GM21367 (cell line): ENCODE measurements at regions not wholly inside any gene's neighbourhood (a gene's known extent, or its start where the extent isn't known, plus 50 kb on each side); places are given as distances from the start of the nearest gene placed in this dataset.
"Not testable (repeated sequence)": the region's sequence is repeated elsewhere in the genome, so short reads cannot be mapped to it uniquely, and the experiment has no call there.

Experiments used
- ATAC-seq: cut with Tn5 transposase; IDR thresholded peaks from one replicate; pipeline ENCODE4 v1.9.1; 2021; ENCODE audit not compliant: unreplicated experiment

GRCh38 chr4:158397781-158398180 lies 123.9 kb upstream of the RXFP1 start:
- no peak for ATAC-seq

DNA sequence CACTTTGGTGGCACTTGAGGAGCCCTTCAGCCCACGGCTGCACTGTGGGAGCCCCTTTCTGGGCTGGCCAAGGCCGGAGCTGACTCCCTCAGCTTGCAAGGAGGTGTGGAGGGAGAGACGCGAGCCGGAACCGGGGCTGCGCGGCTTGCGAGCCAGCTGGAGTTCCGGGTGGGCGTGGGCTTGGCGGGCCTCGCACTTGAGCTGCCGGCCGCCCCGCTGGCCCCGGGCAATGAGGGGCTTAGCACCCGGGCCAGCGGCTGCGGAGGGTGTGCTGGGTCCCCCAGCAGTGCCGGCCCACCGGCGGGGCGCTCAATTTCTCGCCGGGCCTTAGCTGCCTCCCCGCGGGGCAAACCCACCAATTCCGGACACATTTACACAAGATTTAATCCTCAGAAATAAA lies 113.7 kb upstream of the RXFP1 start:
- ATAC-seq: not testable (repeated sequence)

GRCh38 chr4:158410272-158410671 lies 111.4 kb upstream of the RXFP1 start:
- no peak for ATAC-seq

- no peak for ATAC-seq
Measured at GRCh38 chr4:158411269-158411668, 110.4 kb upstream of the RXFP1 start.

- ATAC-seq: not testable (repeated sequence)
Measured at GRCh38 chr4:158418679-158419078, 103.0 kb upstream of the RXFP1 start.

DNA sequence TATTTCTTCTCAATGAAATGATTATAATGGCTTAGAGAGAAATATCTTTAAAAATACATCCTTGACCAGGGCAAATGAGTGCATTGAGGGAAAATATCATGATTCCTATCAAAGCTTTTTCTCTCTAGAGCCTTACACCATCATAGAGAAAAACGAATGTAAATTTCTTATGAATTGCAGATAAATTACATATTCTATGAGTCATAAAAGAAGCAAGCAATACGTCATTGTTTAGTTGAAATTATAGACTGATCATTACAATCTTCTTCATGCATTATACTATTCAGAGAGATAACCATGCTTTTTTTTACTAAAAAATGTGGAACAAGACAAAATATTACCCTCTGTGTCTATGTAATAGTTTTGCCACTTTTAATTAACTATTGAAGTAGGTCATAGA lies 100.9 kb upstream of the RXFP1 start:
- ATAC-seq: no peak

GRCh38 chr4:158422546-158422945 lies 99.1 kb upstream of the RXFP1 start:
- no peak for ATAC-seq

- ATAC-seq: no peak
Measured at GRCh38 chr4:158428242-158428641, 93.4 kb upstream of the RXFP1 start.

GRCh38 chr4:158442736-158443135 lies 78.9 kb upstream of the RXFP1 start:
- ATAC-seq: no peak

- no peak for ATAC-seq
Measured at GRCh38 chr4:158443731-158444130, 78.0 kb upstream of the RXFP1 start.

- ATAC-seq: no peak
Measured at GRCh38 chr4:158444621-158445020, 77.1 kb upstream of the RXFP1 start.

DNA sequence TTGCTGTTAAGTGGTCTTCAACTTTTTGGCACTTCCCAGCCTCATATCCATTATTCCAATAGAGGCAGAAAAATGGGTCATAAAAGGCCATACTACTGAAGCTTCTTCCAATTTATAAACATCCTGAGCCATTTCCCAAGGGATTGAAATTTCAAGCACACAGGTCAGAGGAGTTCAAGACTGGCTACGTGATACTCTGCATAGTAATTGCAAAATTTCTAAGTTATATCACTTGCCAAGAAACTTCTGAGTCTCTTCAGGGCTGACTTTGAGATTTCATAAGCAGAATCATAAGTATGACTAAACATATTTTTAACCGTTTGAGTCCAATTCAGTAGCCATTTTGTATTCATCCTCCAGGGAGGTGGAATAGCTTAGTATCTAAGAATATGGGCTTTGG lies 75.6 kb upstream of the RXFP1 start:
- ATAC-seq: no peak

GRCh38 chr4:158450741-158451140 lies 70.9 kb upstream of the RXFP1 start:
- no peak for ATAC-seq

DNA sequence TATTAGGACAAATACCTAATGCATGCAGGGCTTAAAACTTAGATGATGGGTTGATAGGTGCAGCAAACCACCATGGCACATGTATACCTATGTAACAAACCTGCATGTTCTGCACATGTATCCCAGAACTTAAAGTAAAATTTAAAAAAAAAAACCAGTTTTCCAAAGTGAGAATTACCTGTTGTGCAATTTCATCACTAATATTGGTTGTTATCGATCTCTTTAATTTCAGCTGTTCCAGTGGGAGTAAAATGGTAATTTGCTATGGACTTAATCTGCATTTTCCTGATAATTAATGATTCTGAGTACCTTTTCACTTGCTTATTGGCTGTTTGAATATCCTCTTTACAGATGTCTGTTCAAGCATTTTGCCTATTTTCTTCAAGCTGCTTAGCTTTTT lies 69.6 kb upstream of the RXFP1 start:
- ATAC-seq: not testable (repeated sequence)

- no peak for ATAC-seq
Measured at GRCh38 chr4:158458271-158458895, 63.3 kb upstream of the RXFP1 start.

GRCh38 chr4:158459085-158459820 lies 62.4 kb upstream of the RXFP1 start:
- ATAC-seq: no peak

GRCh38 chr4:158461336-158461735 lies 60.3 kb upstream of the RXFP1 start:
- ATAC-seq: no peak

GRCh38 chr4:158462611-158463010 lies 59.1 kb upstream of the RXFP1 start:
- ATAC-seq: no peak
